Osteoblast (primary cell): ENCODE measurements at regions not wholly inside any gene's neighbourhood (a gene's known extent, or its start where the extent isn't known, plus 50 kb on each side); places are given as distances from the start of the nearest gene placed in this dataset.

ENCODE experiments used
- DNase-seq: peaks from one replicate; pipeline ENCODE4 v3.0.0; 2011; ENCODE audit warnings: low spot score, mixed read lengths; ENCODE audit not compliant: insufficient read length; ENCODE audit errors: missing footprints
- H2AFZ ChIP-seq: 2 replicates; pipeline ENCODE4 v1.6.0; 2011; ENCODE audit warnings: mild to moderate bottlenecking, low read length
- H3K27ac ChIP-seq: 2 replicates; pipeline ENCODE4 v1.5.1; 2011; ENCODE audit warnings: mild to moderate bottlenecking, low read depth, low read length, moderate library complexity
- H3K27me3 ChIP-seq: 2 replicates; pipeline ENCODE4 v1.6.0; 2012; ENCODE audit warnings: mild to moderate bottlenecking, control low read depth, inconsistent platforms, low read length, moderate library complexity; ENCODE audit not compliant: insufficient read depth
- H3K36me3 ChIP-seq: 2 replicates; pipeline ENCODE4 v1.5.1; 2011; ENCODE audit warnings: mild to moderate bottlenecking, low read length, control low read depth, moderate library complexity; ENCODE audit not compliant: insufficient read depth
- H3K4me1 ChIP-seq: 2 replicates; pipeline ENCODE4 v1.5.1; 2011; ENCODE audit warnings: mild to moderate bottlenecking, low read length, control low read depth, moderate library complexity; ENCODE audit not compliant: insufficient read depth
- H3K4me2 ChIP-seq: 2 replicates; pipeline ENCODE4 v1.6.0; 2011; ENCODE audit warnings: mild to moderate bottlenecking, low read length; ENCODE audit not compliant: insufficient read depth
- H3K4me3 ChIP-seq: fragments of 200-600 bp; sonication (generic); 3 replicates; pipeline ENCODE4 v1.5.1; 2012; ENCODE audit warnings: mild to moderate bottlenecking, low read length, inconsistent platforms; ENCODE audit not compliant: insufficient read depth
- H3K79me2 ChIP-seq: 2 replicates; pipeline ENCODE4 v1.6.0; 2012; ENCODE audit warnings: mild to moderate bottlenecking, low read length, control low read depth, inconsistent platforms; ENCODE audit not compliant: insufficient read depth
- H3K9me3 ChIP-seq: 2 replicates; pipeline ENCODE4 v1.5.1; 2011; ENCODE audit warnings: low read depth, low read length, control low read depth
- H4K20me1 ChIP-seq: 2 replicates; pipeline ENCODE4 v1.6.0; 2012; ENCODE audit warnings: mild to moderate bottlenecking, low read length, control low read depth; ENCODE audit not compliant: insufficient read depth
- TF ChIP-seq, protein P1 (sequence below): IDR thresholded peaks from 2 replicates; pipeline ENCODE4 v1.5.1; 2011; ENCODE audit warnings: mild to moderate bottlenecking, low read depth, low read length, moderate library complexity; ENCODE audit errors: extremely low read depth

GRCh38 chr7:93048136-93048930 lies 69.4 kb downstream of the SAMD9 start:
- H3K4me3 ChIP-seq = no peak overlapping the region
- no peak overlapping the region for H3K27ac ChIP-seq
- H2AFZ ChIP-seq = no peak overlapping the region
- H3K36me3 ChIP-seq = no peaks in the 10 kb centered on the region
- no peaks in the 10 kb centered on the region for H3K9me3 ChIP-seq
- H3K27me3 ChIP-seq = no peaks in the 10 kb centered on the region
- TF ChIP-seq, protein P1, sequence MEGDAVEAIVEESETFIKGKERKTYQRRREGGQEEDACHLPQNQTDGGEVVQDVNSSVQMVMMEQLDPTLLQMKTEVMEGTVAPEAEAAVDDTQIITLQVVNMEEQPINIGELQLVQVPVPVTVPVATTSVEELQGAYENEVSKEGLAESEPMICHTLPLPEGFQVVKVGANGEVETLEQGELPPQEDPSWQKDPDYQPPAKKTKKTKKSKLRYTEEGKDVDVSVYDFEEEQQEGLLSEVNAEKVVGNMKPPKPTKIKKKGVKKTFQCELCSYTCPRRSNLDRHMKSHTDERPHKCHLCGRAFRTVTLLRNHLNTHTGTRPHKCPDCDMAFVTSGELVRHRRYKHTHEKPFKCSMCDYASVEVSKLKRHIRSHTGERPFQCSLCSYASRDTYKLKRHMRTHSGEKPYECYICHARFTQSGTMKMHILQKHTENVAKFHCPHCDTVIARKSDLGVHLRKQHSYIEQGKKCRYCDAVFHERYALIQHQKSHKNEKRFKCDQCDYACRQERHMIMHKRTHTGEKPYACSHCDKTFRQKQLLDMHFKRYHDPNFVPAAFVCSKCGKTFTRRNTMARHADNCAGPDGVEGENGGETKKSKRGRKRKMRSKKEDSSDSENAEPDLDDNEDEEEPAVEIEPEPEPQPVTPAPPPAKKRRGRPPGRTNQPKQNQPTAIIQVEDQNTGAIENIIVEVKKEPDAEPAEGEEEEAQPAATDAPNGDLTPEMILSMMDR = no peak
- no peaks in the 10 kb centered on the region for H3K79me2 ChIP-seq
- no peak overlapping the region for H3K4me2 ChIP-seq
- H4K20me1 ChIP-seq = no peaks in the 10 kb centered on the region
- no peak for DNase-seq
- H3K4me1 ChIP-seq = peaks cover 11% of the 10 kb centered on the region

- TF ChIP-seq, protein P1 = no peak
- Histone ChIP-seq H3K27me3 (no peaks in the 10 kb centered on the region), H3K4me1 (peaks cover 17% of the 10 kb centered on the region), H4K20me1 (no peaks in the 10 kb centered on the region), H3K27ac (peak overlapping the region; percentile 36), H2AFZ (peak overlapping the region; percentile 59), H3K36me3 (no peaks in the 10 kb centered on the region), H3K9me3 (no peaks in the 10 kb centered on the region), H3K4me2 (no peak overlapping the region), H3K4me3 (no peak overlapping the region), H3K79me2 (no peaks in the 10 kb centered on the region)
- no peak for DNase-seq
Measured at GRCh38 chr7:93047514-93048099, 70.2 kb downstream of the SAMD9 start.

DNA sequence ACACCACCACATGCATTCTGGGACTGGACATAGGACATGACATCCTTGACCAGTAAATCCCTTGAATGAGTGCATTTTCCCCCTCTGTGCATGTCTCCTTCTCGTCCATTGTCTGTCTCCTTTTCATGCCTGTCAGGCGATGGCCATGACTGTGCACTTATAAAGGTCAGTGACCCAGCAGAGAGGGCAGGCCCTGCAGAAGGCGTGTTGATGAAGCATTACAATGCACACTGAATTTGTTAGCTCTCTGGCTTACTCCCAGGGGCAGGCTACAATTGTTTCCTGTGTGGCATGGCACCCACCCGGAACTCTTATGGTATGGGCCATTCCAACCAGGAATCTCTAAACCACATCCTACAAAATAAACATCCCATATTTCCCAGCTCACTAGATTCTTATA lies 71.1 kb downstream of the SAMD9 start:
- Histone ChIP-seq H3K4me1 (peaks cover 17% of the 10 kb centered on the region), H3K9me3 (no peaks in the 10 kb centered on the region), H4K20me1 (no peaks in the 10 kb centered on the region), H2AFZ (peak overlapping the region; percentile 52), H3K36me3 (no peaks in the 10 kb centered on the region), H3K4me3 (no peak overlapping the region), H3K79me2 (no peaks in the 10 kb centered on the region), H3K27ac (no peak overlapping the region), H3K4me2 (no peak overlapping the region), H3K27me3 (no peaks in the 10 kb centered on the region)
- TF ChIP-seq, protein P1 = no peak
- DNase-seq = no peak

DNA sequence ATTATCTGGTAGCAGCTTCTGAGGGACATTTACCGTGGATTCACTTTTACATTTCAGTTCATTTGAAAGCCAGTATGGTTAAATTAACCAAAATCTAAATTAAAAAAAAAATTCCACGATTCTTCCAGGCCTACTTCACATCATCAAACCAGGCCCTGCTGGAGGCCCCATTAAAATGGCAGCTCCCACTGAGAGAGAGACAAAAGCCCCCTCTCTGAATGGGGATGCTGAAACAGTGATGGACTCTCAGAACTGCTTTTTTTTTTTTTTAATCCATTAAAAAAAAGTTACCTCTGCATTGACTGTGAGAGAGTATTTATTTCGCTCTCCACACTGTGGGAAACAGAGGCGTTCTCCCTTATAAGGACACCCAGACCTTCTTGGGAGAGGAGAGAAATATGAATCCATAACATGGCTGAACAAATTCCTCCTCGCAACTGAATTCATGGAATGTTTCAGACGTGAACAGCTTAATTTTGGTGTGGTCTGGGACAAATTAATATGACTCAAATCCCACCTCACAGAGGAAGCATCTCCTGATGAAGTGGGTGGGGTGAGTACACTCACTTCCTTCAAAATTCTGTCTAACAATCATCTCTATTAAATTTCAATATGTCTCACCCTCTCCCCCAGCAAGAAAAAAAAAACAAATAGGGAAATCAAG lies 73.5 kb downstream of the SAMD9 start:
- Histone ChIP-seq H3K9me3 (no peaks in the 10 kb centered on the region), H3K27me3 (no peaks in the 10 kb centered on the region), H3K4me3 (peak overlapping the region; percentile 69), H3K79me2 (no peaks in the 10 kb centered on the region), H3K36me3 (no peaks in the 10 kb centered on the region), H4K20me1 (no peaks in the 10 kb centered on the region), H3K4me2 (peak overlapping the region; percentile 91), H3K27ac (peak overlapping the region; percentile 94), H2AFZ (peak overlapping the region; percentile 60), H3K4me1 (peaks cover 17% of the 10 kb centered on the region)
- DNase-seq = no peak
- TF ChIP-seq, protein P1 = no peak
